ENCODE measurements at regions not wholly inside any gene's neighbourhood (a gene's known extent, or its start where the extent isn't known, plus 50 kb on each side); places are given as distances from the start of the nearest gene placed in this dataset.

- Mint-ChIP-seq H3K4me1 (ENCODE audit: low read depth) (no peaks in the 10 kb centered on the region), H3K27ac (no peak overlapping the region), H3K4me3 (no peak overlapping the region), H3K9me3 (no peaks in the 10 kb centered on the region), H3K27me3 (ENCODE audit: insufficient read depth) (no peaks in the 10 kb centered on the region), H3K36me3 (ENCODE audit: low read depth) (no peaks in the 10 kb centered on the region)
- intact Hi-C loops (cut with micrococcal nuclease): no loop called here
- no peak for DNase-seq (ENCODE audit: low spot score)
Observed at GRCh38 chr3:127090218-127091160, 102.4 kb upstream of the PRR23E start.

DNA sequence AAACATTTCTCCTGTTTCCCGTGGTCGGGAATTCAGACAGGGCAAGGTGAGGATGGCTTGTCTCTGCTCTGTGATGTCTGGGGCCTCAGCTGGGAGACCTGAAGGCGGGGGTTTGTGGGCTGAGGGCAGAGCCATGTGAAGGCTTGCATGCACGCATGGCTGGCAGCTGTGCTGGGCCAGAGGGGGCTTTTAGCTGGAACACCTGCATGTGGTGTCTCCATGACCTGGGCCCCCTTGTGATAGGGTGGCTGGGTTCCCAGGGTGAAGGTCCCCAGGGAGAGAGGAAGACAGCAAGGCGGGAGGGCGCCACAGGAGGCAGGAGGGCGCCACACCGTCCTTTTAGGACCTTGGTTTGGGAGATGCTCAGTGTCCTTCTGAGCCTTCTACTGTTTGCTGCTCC, 101.6 kb upstream of the PRR23E start:
- intact Hi-C loops (cut with micrococcal nuclease): no loop called here
- Mint-ChIP-seq H3K4me1 (ENCODE audit: low read depth) (no peaks in the 10 kb centered on the region), H3K27me3 (ENCODE audit: insufficient read depth) (no peaks in the 10 kb centered on the region), H3K36me3 (ENCODE audit: low read depth) (no peaks in the 10 kb centered on the region), H3K27ac (no peak overlapping the region), H3K9me3 (no peaks in the 10 kb centered on the region), H3K4me3 (no peak overlapping the region)
- DNase-seq (ENCODE audit: low spot score): no peak

- Mint-ChIP-seq H3K27ac (no peak overlapping the region), H3K27me3 (ENCODE audit: insufficient read depth) (no peaks in the 10 kb centered on the region), H3K4me3 (no peak overlapping the region), H3K9me3 (no peaks in the 10 kb centered on the region), H3K4me1 (ENCODE audit: low read depth) (no peaks in the 10 kb centered on the region), H3K36me3 (ENCODE audit: low read depth) (no peaks in the 10 kb centered on the region)
- no peak for DNase-seq (ENCODE audit: low spot score)
- intact Hi-C loops (cut with micrococcal nuclease): no loop called here
Observed at GRCh38 chr3:127092368-127092767, 100.6 kb upstream of the PRR23E start.

DNA sequence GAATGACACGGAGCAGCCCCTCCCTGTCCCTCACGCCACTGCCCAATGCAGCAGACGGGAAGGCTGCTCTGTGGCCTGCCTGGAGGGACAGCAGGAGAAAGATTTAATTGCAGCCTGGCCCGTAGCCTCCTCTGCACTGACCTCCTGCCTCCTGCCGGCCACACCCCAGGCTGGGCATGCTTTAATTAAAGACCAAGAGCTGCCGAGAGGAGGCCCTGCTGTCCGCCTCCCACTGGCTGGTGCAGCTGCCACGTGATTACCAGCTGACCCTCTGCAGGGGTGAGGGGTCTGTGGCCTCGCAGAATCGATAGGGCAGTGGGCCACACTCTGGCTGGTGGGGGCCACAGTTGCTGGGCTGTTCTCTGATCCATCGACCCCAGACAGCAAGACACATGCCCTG, 100.2 kb upstream of the PRR23E start:
- Mint-ChIP-seq H3K27ac (no peak overlapping the region), H3K9me3 (no peaks in the 10 kb centered on the region), H3K36me3 (ENCODE audit: low read depth) (no peaks in the 10 kb centered on the region), H3K27me3 (ENCODE audit: insufficient read depth) (no peaks in the 10 kb centered on the region), H3K4me1 (ENCODE audit: low read depth) (no peaks in the 10 kb centered on the region), H3K4me3 (no peak overlapping the region)
- intact Hi-C loops (cut with micrococcal nuclease): no loop called here
- DNase-seq (ENCODE audit: low spot score): no peak

GRCh38 chr3:127093312-127093711, 99.6 kb upstream of the PRR23E start:
- DNase-seq (ENCODE audit: low spot score): no peak
- Mint-ChIP-seq H3K9me3 (no peaks in the 10 kb centered on the region), H3K4me1 (ENCODE audit: low read depth) (no peaks in the 10 kb centered on the region), H3K27me3 (ENCODE audit: insufficient read depth) (no peaks in the 10 kb centered on the region), H3K36me3 (ENCODE audit: low read depth) (no peaks in the 10 kb centered on the region), H3K27ac (no peak overlapping the region), H3K4me3 (no peak overlapping the region)
- intact Hi-C loops (cut with micrococcal nuclease): no loop called here

GRCh38 chr3:127095774-127096173, 97.2 kb upstream of the PRR23E start:
- intact Hi-C loops (cut with micrococcal nuclease): no loop called here
- H3K9me3 Mint-ChIP-seq: no peaks in the 10 kb centered on the region
- H3K4me3 Mint-ChIP-seq: no peak overlapping the region
- H3K27ac Mint-ChIP-seq: no peak overlapping the region
- peaks cover under 1% of the 10 kb centered on the region for H3K27me3 Mint-ChIP-seq (ENCODE audit: insufficient read depth)
- H3K36me3 Mint-ChIP-seq (ENCODE audit: low read depth): no peaks in the 10 kb centered on the region
- H3K4me1 Mint-ChIP-seq (ENCODE audit: low read depth): no peaks in the 10 kb centered on the region
- no peak for DNase-seq (ENCODE audit: low spot score)

GRCh38 chr3:127096256-127097071, 96.5 kb upstream of the PRR23E start:
- Mint-ChIP-seq H3K36me3 (ENCODE audit: low read depth) (no peaks in the 10 kb centered on the region), H3K27me3 (ENCODE audit: insufficient read depth) (peaks cover 2% of the 10 kb centered on the region), H3K27ac (no peak overlapping the region), H3K4me3 (no peak overlapping the region), H3K9me3 (no peaks in the 10 kb centered on the region), H3K4me1 (ENCODE audit: low read depth) (no peaks in the 10 kb centered on the region)
- intact Hi-C loops (cut with micrococcal nuclease): no loop called here
- no peak for DNase-seq (ENCODE audit: low spot score)

GRCh38 chr3:127097072-127097405, 95.9 kb upstream of the PRR23E start:
- DNase-seq (ENCODE audit: low spot score): no peak
- Mint-ChIP-seq H3K27me3 (ENCODE audit: insufficient read depth) (peaks cover 2% of the 10 kb centered on the region), H3K27ac (no peak overlapping the region), H3K4me3 (no peak overlapping the region), H3K9me3 (no peaks in the 10 kb centered on the region), H3K36me3 (ENCODE audit: low read depth) (no peaks in the 10 kb centered on the region), H3K4me1 (ENCODE audit: low read depth) (no peaks in the 10 kb centered on the region)
- intact Hi-C loops (cut with micrococcal nuclease): no loop called here

DNA sequence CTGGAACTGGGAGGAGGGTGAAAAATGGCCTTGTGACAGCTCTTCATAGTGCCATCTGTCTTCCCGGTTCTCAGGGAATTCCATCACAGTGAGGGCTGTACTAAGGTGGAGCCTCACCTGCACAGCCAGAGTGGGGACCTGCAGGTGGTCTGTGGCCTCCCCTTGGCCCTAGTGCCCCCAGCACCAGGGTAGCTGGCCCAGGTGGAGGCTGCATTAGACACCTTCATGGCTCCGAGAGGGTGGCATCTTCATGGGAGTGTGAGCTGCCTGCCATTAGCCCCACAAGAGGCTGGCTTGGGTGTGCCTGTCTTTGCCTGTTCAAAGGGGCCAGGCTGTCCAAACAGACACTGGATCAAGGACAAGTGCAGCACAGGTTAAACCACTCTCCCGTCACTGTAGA, 95.5 kb upstream of the PRR23E start:
- H3K27ac Mint-ChIP-seq: no peak overlapping the region
- DNase-seq (ENCODE audit: low spot score): no peak
- no peak overlapping the region for H3K4me3 Mint-ChIP-seq
- no peaks in the 10 kb centered on the region for H3K36me3 Mint-ChIP-seq (ENCODE audit: low read depth)
- H3K9me3 Mint-ChIP-seq: no peaks in the 10 kb centered on the region
- H3K27me3 Mint-ChIP-seq (ENCODE audit: insufficient read depth): peaks cover 2% of the 10 kb centered on the region
- H3K4me1 Mint-ChIP-seq (ENCODE audit: low read depth): no peaks in the 10 kb centered on the region
- intact Hi-C loops (cut with micrococcal nuclease): no loop called here

- H3K9me3 Mint-ChIP-seq: no peaks in the 10 kb centered on the region
- no peak for DNase-seq (ENCODE audit: low spot score)
- H3K4me1 Mint-ChIP-seq (ENCODE audit: low read depth): no peaks in the 10 kb centered on the region
- H3K4me3 Mint-ChIP-seq: no peak overlapping the region
- no peak overlapping the region for H3K27ac Mint-ChIP-seq
- intact Hi-C loops (cut with micrococcal nuclease): no loop called here
- peaks cover 2% of the 10 kb centered on the region for H3K27me3 Mint-ChIP-seq (ENCODE audit: insufficient read depth)
- H3K36me3 Mint-ChIP-seq (ENCODE audit: low read depth): no peaks in the 10 kb centered on the region
Observed at GRCh38 chr3:127099982-127100381, 92.9 kb upstream of the PRR23E start.

DNA sequence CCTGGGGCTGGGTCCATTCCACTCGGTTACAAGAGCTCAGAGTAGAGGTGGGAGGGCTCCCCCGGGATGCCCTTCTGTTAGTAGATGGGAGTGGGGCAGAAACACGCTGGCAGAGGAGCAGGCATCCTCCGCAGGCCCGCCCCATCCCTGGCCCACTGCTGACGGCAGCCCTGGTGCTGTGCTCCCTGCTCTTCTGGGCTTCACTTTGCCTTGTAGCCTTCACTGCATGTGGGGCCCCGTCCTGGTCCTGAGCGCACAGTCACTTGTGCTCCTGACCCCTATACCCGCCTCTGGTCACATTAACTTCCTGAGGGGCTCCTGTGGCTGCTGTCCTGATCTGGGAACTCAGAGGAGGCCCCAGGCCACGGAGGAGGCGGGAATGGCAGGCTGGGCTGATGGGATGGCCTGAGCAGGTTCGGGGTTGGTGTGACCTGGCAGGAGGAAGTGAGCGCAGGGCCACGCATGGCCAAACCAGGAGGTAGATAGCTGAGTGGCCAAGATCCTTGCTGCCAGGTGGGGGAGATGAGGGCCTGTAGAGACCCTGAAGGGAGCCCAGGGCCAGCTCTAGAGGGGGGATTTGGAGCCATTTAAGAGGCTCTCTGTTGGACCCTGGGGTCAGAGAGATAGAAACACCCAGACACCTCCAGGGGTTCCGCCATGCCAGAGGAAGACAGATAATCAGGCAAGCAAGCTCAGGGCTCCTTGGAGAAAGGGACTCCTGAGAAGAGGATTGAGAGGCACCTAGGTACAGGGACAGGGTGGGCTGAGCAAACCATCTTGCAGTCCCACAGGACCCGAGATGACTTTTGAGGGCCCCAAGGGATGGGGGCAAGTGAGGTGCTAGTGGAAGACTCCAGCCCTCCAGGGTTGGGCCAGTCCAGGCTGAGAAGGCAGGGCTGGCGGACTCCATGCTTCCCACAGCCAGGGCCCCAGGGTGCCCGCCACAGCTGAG, 92.2 kb upstream of the PRR23E start:
- H3K27ac Mint-ChIP-seq: no peak overlapping the region
- no peaks in the 10 kb centered on the region for H3K9me3 Mint-ChIP-seq
- no peak overlapping the region for H3K4me3 Mint-ChIP-seq

GRCh38 chr3:127101411-127102187, 91.3 kb upstream of the PRR23E start:
- no peak for DNase-seq (ENCODE audit: low spot score)
- no peaks in the 10 kb centered on the region for H3K4me1 Mint-ChIP-seq (ENCODE audit: low read depth)
- H3K9me3 Mint-ChIP-seq: no peaks in the 10 kb centered on the region
- peaks cover 2% of the 10 kb centered on the region for H3K27me3 Mint-ChIP-seq (ENCODE audit: insufficient read depth)
- intact Hi-C loops (cut with micrococcal nuclease): no loop called here
- H3K27ac Mint-ChIP-seq: no peak overlapping the region
- no peaks in the 10 kb centered on the region for H3K36me3 Mint-ChIP-seq (ENCODE audit: low read depth)
- no peak overlapping the region for H3K4me3 Mint-ChIP-seq

More for the DNA sequence above, 92.2 kb upstream of the PRR23E start:
- H3K27me3 Mint-ChIP-seq (ENCODE audit: insufficient read depth): peaks cover 2% of the 10 kb centered on the region
- intact Hi-C loops (cut with micrococcal nuclease): no loop called here
- no peaks in the 10 kb centered on the region for H3K36me3 Mint-ChIP-seq (ENCODE audit: low read depth)
- H3K4me1 Mint-ChIP-seq (ENCODE audit: low read depth): no peaks in the 10 kb centered on the region
- DNase-seq (ENCODE audit: low spot score): no peak
